HCT116 (cell line): ENCODE measurements at regions not wholly inside any gene's neighbourhood (a gene's known extent, or its start where the extent isn't known, plus 50 kb on each side); places are given as distances from the start of the nearest gene placed in this dataset.

ENCODE experiments used
- ATAC-seq: fragments of 200-7000 bp; cut with Tn5 transposase; 2 replicates; pipeline ENCODE4 v1.9.1; 2020; ENCODE audit warnings: mild to moderate bottlenecking, moderate library complexity
- BruUV-seq: library from RNA; stranded (reverse); fragments of 400-500 nt; replicated peaks from 2 replicates; lab custom pipeline; 2021; lab: Mats Ljungman, UMichigan
- CTCF ChIA-PET: fragments of 300-600 bp; sonication (Branson Sonifier 250); formaldehyde crosslinking; loops from one replicate; lab custom pipeline; 2021; ENCODE audit warnings: antibody characterized with exemption; lab: Charles Lee
- POLR2A ChIA-PET: fragments of 300-600, 350-600 bp; sonication (Branson Sonifier 250); formaldehyde crosslinking; loops from one replicate; lab custom pipeline; 2021; ENCODE audit warnings: antibody characterized with exemption; lab: Charles Lee
- RAD21 ChIA-PET, 2 experiments: fragments of 300-600 bp; sonication (Branson Sonifier 250); formaldehyde crosslinking; loops; one replicate each; lab custom pipeline; 2023; ENCODE audit warnings: low total read pairs in 2 of 2; ENCODE audit not compliant: uncharacterized antibody in 2 of 2, unreplicated experiment in 2 of 2, low non-redundant PET in 1 of 2; lab: Charles Lee
- DNase-seq: peaks from one replicate; pipeline ENCODE4 v3.0.0-alpha.2; 2010; ENCODE audit warnings: low read depth, low spot score
- H2AFZ ChIP-seq: fragments of 200-600 bp; shearing (Covaris generic), sonication (generic); 2 replicates; pipeline ENCODE4 v1.6.1; 2017; ENCODE audit warnings: low read depth, mixed run types, mixed read lengths, antibody characterized with exemption, low read length; ENCODE audit not compliant: poor library complexity, severe bottlenecking
- H3K27ac ChIP-seq: 2 replicates; pipeline ENCODE4 v1.5.1; 2012; ENCODE audit warnings: low read depth, low read length
- H3K27me3 ChIP-seq: fragments of 200-600 bp; sonication (generic); 2 replicates; pipeline ENCODE4 v1.6.1; 2016; ENCODE audit warnings: mixed run types, low read length, mixed read lengths; ENCODE audit not compliant: insufficient read depth
- H3K36me3 ChIP-seq, 2 experiments: fragments of 200-500 bp in 1 of 2; fragments of 200-600 bp in 1 of 2; sonication (Bioruptor generic) in 1 of 2; sonication (generic) in 1 of 2; 2 replicates each; pipeline versions ENCODE4 v1.5.1 to v1.6.1; 2014 to 2016; ENCODE audit warnings: low read length in 2 of 2, inconsistent platforms in 1 of 2, mixed read lengths in 1 of 2, mixed run types in 1 of 2; ENCODE audit not compliant: insufficient read depth in 2 of 2, control insufficient read depth in 1 of 2
- H3K4me1 ChIP-seq, 2 experiments: fragments of 200-600 bp in 1 of 2; sonication (generic) in 1 of 2; 2 replicates each; pipeline versions ENCODE4 v1.5.1 to v1.6.1; 2012 to 2017; ENCODE audit warnings: low read length in 2 of 2, inconsistent platforms in 1 of 2, mild to moderate bottlenecking in 1 of 2, mixed read lengths in 1 of 2, mixed run types in 1 of 2, moderate library complexity in 1 of 2; ENCODE audit not compliant: insufficient read depth in 2 of 2, control insufficient read depth in 1 of 2
- H3K4me2 ChIP-seq: fragments of 200-600 bp; sonication (generic); 2 replicates; pipeline ENCODE4 v1.6.1; 2017; ENCODE audit warnings: mixed run types, low read length, mixed read lengths
- H3K4me3 ChIP-seq, 2 experiments: fragments of 200-600 bp in 1 of 2; sonication (generic) in 1 of 2; replicated peaks in 1 of 2; 2 replicates each; pipeline ENCODE4 v1.5.1; 2011 to 2016; ENCODE audit warnings: low read length in 2 of 2, control low read depth in 1 of 2, low read depth in 1 of 2, mild to moderate bottlenecking in 1 of 2, mixed read lengths in 1 of 2, mixed run types in 1 of 2
- H3K79me2 ChIP-seq: fragments of 200-600 bp; sonication (generic); 2 replicates; pipeline ENCODE4 v1.6.1; 2017; ENCODE audit warnings: mild to moderate bottlenecking, mixed run types, low read length, moderate library complexity, mixed read lengths; ENCODE audit not compliant: insufficient read depth
- H3K9ac ChIP-seq: fragments of 200-600 bp; sonication (generic); 2 replicates; pipeline ENCODE4 v1.6.1; 2016; ENCODE audit warnings: low read length, mixed read lengths
- H3K9me2 ChIP-seq: fragments of 200-600 bp; sonication (generic), shearing (Covaris generic); 2 replicates; pipeline ENCODE4 v1.6.1; 2017; ENCODE audit warnings: mixed run types, mild to moderate bottlenecking, moderate library complexity; ENCODE audit not compliant: insufficient read depth
- H3K9me3 ChIP-seq, 2 experiments: fragments of 200-500 bp in 1 of 2; fragments of 200-600 bp in 1 of 2; sonication (Bioruptor generic) in 1 of 2; sonication (generic) in 1 of 2; 2 replicates each; pipeline ENCODE4 v1.6.1; 2014 to 2017; ENCODE audit warnings: low read length in 2 of 2, mixed read lengths in 2 of 2, inconsistent platforms in 1 of 2, low read depth in 1 of 2, mild to moderate bottlenecking in 1 of 2, mixed run types in 1 of 2, moderate library complexity in 1 of 2; ENCODE audit not compliant: control insufficient read depth in 1 of 2, insufficient read depth in 1 of 2
- H4K20me1 ChIP-seq: fragments of 200-600 bp; sonication (generic), shearing (Covaris generic); 2 replicates; pipeline ENCODE4 v1.6.1; 2017; ENCODE audit warnings: mixed run types, mild to moderate bottlenecking, moderate library complexity; ENCODE audit not compliant: insufficient read depth
- CBX3 ChIP-seq: IDR thresholded peaks from 2 replicates; pipeline ENCODE4 v1.6.1; 2012; ENCODE audit warnings: low read depth
- CEBPB ChIP-seq: IDR thresholded peaks from 2 replicates; pipeline ENCODE4 v1.6.1; 2012; ENCODE audit warnings: low read depth
- CTCF ChIP-seq, 3 experiments: fragments of 200-600 bp in 1 of 3; sonication (generic) in 1 of 3; IDR thresholded peaks in 2 of 3; conservative IDR thresholded peaks in 1 of 3; 2 replicates each; pipeline ENCODE4 v1.5.1; 2012 to 2017; ENCODE audit warnings: low read depth in 2 of 3, low read length in 2 of 3, antibody characterized with exemption in 1 of 3, borderline replicate concordance in 1 of 3, control low read depth in 1 of 3, mild to moderate bottlenecking in 1 of 3, mixed read lengths in 1 of 3, mixed run types in 1 of 3, moderate library complexity in 1 of 3; ENCODE audit not compliant: insufficient read depth in 1 of 3
- EZH2phosphoT487 ChIP-seq: fragments of 200-600 bp; IDR thresholded peaks from 2 replicates; pipeline ENCODE4 v1.6.1; 2018; ENCODE audit warnings: antibody characterized with exemption, borderline replicate concordance
- SP1 ChIP-seq: IDR thresholded peaks from 2 replicates; pipeline ENCODE4 v1.6.1; 2012; ENCODE audit warnings: low read depth
- intact Hi-C: fragments of 100-400 bp; cut with micrococcal nuclease; formaldehyde crosslinking; loops from 2 replicates; pipeline ENCODE4 v1.10.0; 2022
- TF ChIP-seq, protein P1 (sequence below): IDR thresholded peaks from 2 replicates; pipeline ENCODE4 v1.6.1; 2012; ENCODE audit warnings: low read depth

DNA sequence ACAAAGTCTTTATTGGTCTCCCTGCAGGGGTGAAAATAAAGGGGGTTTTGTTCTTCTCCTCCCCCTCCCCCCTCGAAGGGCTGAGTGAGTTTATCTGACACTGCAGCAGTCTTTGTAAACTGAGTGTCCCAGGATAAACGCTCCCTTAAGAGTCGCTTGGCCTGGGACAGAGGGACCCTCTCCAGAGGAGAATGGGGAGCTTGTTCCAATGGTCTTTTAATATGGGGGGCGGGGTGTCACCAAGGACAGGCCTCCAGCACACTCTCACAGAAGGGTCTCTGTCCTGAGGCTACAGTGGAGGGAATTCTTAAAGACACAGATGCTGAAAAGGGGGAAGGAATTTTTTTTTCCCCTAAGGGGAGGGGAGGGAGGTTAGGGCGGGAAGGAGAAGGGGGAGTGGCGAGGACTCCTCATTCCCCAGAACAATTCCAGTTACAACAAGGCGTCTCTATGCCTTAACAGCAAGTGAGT is 455.5 kb downstream of the SOX9 start:
- no peak overlapping the region for H2AFZ ChIP-seq
- no peaks in the 10 kb centered on the region for H3K9me3 ChIP-seq
- no peak overlapping the region for H3K4me3 ChIP-seq
- H3K9me2 ChIP-seq = no peaks in the 10 kb centered on the region
- CTCF ChIA-PET = interaction anchor here (1.5 kb wide), 1 partner anchor 16 kb away, joined by 3 read pairs; no protein-coding TSS in a partner anchor
- H3K79me2 ChIP-seq = peaks cover 97% of the 10 kb centered on the region
- TF ChIP-seq CTCF (IDR thresholded peaks at IDR 0.05 in 2 of 3, conservative IDR thresholded peaks at IDR 0.05 in 1 of 3; ENCODE audit: borderline replicate concordance in 1 of 3, insufficient read depth in 1 of 3, low read depth in 2 of 3, low read length in 2 of 3) (no peak), SP1 (no peak), CBX3 (no peak), EZH2phosphoT487 (no peak), CEBPB (no peak)
- TF ChIP-seq, protein P1, sequence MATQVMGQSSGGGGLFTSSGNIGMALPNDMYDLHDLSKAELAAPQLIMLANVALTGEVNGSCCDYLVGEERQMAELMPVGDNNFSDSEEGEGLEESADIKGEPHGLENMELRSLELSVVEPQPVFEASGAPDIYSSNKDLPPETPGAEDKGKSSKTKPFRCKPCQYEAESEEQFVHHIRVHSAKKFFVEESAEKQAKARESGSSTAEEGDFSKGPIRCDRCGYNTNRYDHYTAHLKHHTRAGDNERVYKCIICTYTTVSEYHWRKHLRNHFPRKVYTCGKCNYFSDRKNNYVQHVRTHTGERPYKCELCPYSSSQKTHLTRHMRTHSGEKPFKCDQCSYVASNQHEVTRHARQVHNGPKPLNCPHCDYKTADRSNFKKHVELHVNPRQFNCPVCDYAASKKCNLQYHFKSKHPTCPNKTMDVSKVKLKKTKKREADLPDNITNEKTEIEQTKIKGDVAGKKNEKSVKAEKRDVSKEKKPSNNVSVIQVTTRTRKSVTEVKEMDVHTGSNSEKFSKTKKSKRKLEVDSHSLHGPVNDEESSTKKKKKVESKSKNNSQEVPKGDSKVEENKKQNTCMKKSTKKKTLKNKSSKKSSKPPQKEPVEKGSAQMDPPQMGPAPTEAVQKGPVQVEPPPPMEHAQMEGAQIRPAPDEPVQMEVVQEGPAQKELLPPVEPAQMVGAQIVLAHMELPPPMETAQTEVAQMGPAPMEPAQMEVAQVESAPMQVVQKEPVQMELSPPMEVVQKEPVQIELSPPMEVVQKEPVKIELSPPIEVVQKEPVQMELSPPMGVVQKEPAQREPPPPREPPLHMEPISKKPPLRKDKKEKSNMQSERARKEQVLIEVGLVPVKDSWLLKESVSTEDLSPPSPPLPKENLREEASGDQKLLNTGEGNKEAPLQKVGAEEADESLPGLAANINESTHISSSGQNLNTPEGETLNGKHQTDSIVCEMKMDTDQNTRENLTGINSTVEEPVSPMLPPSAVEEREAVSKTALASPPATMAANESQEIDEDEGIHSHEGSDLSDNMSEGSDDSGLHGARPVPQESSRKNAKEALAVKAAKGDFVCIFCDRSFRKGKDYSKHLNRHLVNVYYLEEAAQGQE = no peak
- RAD21 ChIA-PET = no interaction called here
- H3K4me2 ChIP-seq = no peak overlapping the region
- H3K9ac ChIP-seq = no peak overlapping the region
- BruUV-seq = no TSS peak
- H4K20me1 ChIP-seq = no peaks in the 10 kb centered on the region
- no peaks in the 10 kb centered on the region; a peak in 1 of 4 replicates for H3K36me3 ChIP-seq
- POLR2A ChIA-PET = interaction anchor here (2.3 kb wide), 1 partner anchor 17 kb away, joined by 12 read pairs; no protein-coding TSS in a partner anchor
- intact Hi-C loops = no loop called here
- ATAC-seq = no peak
- no peak for DNase-seq
- no peaks in the 10 kb centered on the region for H3K27me3 ChIP-seq
- H3K27ac ChIP-seq = no peak overlapping the region
- H3K4me1 ChIP-seq = peaks cover 9 to 50% of the 10 kb centered on the region in 2 experiments; a peak in 3 of 4 replicates
